DND-41 (cell line): ENCODE measurements at regions not wholly inside any gene's neighbourhood (a gene's known extent, or its start where the extent isn't known, plus 50 kb on each side); places are given as distances from the start of the nearest gene placed in this dataset.

Experiments
- CTCF ChIP-seq: IDR thresholded peaks from 2 replicates; pipeline ENCODE4 v1.5.1; 2012; ENCODE audit warnings: borderline replicate concordance, low read length, moderate library complexity, mild to moderate bottlenecking; ENCODE audit not compliant: poor library complexity, severe bottlenecking; ENCODE audit errors: extremely low read depth
- EZH2 ChIP-seq: IDR thresholded peaks from 3 replicates; pipeline ENCODE4 v1.6.1; 2012; ENCODE audit warnings: borderline replicate concordance, low read depth, mild to moderate bottlenecking, moderate library complexity, low read length, inconsistent platforms; ENCODE audit not compliant: severe bottlenecking

GRCh38 chr14:40758076-40758475 lies 848.6 kb upstream of the LRFN5 start:
- TF ChIP-seq CTCF (no peak), EZH2 (no peak)
